ENCODE measurements at regions not wholly inside any gene's neighbourhood (a gene's known extent, or its start where the extent isn't known, plus 50 kb on each side); places are given as distances from the start of the nearest gene placed in this dataset.
"Not testable (repeated sequence)": the region's sequence is repeated elsewhere in the genome, so short reads cannot be mapped to it uniquely, and the experiment has no call there.

DNA sequence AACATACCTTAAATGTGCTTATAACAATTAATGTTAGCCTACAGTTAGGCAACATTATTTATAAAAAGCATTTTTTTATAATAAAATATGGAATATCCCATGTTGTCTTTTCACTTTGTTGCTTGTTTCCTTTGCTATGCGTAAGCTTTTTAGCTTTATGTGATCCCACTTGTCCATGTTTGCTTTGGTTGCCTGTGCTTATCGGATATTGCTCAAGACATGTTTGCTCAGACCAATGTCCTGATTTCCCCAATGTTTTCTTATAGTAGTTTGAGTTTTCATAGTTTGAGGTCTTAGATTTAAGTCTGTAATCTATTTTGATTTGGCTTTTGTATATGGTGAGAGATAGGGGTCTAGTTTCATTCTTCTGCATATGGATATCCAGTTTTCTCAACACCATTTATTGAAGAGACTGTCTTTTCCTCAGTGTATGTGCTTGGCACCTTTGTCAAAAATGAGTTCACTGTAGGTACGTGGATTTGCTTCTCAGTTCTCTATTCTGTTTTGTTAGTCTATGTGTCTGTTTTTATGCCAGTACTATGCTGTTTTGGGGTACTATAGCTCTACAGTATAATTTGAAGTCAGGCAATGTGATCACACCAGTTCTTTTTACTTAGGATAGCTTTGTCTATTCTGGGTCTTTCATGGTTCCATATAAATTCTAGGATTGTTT, 592.7 kb upstream of the SEMA6D start:
- H3K27ac ChIP-seq, result no peak overlapping the region
- DNase-seq (ENCODE audit: low read depth in 1 of 2, low spot score in 1 of 2), result no peak
- H3K4me2 ChIP-seq, result no peak overlapping the region
- CTCF ChIA-PET, result no interaction called here
- no peak for TF ChIP-seq ZNF302 (CRISPR knock-in tag; IDR thresholded peaks at IDR 0.05)
- TF ChIP-seq CTCF (IDR thresholded peaks at IDR 0.05), result no peak
- TF ChIP-seq, protein P1, sequence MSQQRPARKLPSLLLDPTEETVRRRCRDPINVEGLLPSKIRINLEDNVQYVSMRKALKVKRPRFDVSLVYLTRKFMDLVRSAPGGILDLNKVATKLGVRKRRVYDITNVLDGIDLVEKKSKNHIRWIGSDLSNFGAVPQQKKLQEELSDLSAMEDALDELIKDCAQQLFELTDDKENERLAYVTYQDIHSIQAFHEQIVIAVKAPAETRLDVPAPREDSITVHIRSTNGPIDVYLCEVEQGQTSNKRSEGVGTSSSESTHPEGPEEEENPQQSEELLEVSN (IDR thresholded peaks at IDR 0.05; ENCODE audit: borderline replicate concordance, low read depth), result no peak
- TF ChIP-seq HOXB5 (CRISPR knock-in tag; IDR thresholded peaks at IDR 0.05), result no peak
- TF ChIP-seq RARB (CRISPR knock-in tag; IDR thresholded peaks at IDR 0.05), result no peak
- no peak for TF ChIP-seq ESRRA (IDR thresholded peaks at IDR 0.05; ENCODE audit: borderline replicate concordance, low read length)
- no peak for TF ChIP-seq RFX5 (IDR thresholded peaks at IDR 0.05)
- no peak for TF ChIP-seq FOSL2 (IDR thresholded peaks at IDR 0.05)
- TF ChIP-seq FOSL2 (CRISPR knock-in tag; IDR thresholded peaks at IDR 0.05), result no peak
- TF ChIP-seq JUN (IDR thresholded peaks at IDR 0.05), result no peak
- no peak for TF ChIP-seq HEYL (CRISPR knock-in tag; IDR thresholded peaks at IDR 0.05)
- TF ChIP-seq SREBF2 (IDR thresholded peaks at IDR 0.05), result no peak
- TF ChIP-seq CBX2 (IDR thresholded peaks at IDR 0.05; ENCODE audit: borderline replicate concordance, low read depth), result no peak
- no peak for TF ChIP-seq NR3C1 (IDR thresholded peaks at IDR 0.05)
- no peak for TF ChIP-seq ZC3H11A (IDR thresholded peaks at IDR 0.05)
- no peak for TF ChIP-seq EP300 (IDR thresholded peaks at IDR 0.05)
- TF ChIP-seq REST (IDR thresholded peaks at IDR 0.05), result no peak
- no peak overlapping the region for H3K4me3 ChIP-seq
- POLR2A ChIA-PET, result no interaction called here
- no peaks in the 10 kb centered on the region for H3K4me1 ChIP-seq
- WGBS (ENCODE audit: missing lambda C conversion rate), result 15% methylated on average over 3 of the region's 3 CpGs
- H3K9me3 ChIP-seq, result no peaks in the 10 kb centered on the region
- no peak for FAIRE-seq
- no peak for ATAC-seq

GRCh38 chr15:47129033-47129432, 588.3 kb upstream of the SEMA6D start:
- 0% methylated on average over 3 of the region's 3 CpGs for WGBS (ENCODE audit: missing lambda C conversion rate)
- H3K4me1 ChIP-seq, result no peaks in the 10 kb centered on the region
- H3K4me3 ChIP-seq, result no peak overlapping the region
- ATAC-seq (no peak), DNase-seq (ENCODE audit: low read depth in 1 of 2, low spot score in 1 of 2) (no peak), FAIRE-seq (no peak)
- ChIA-PET POLR2A (no interaction called here), CTCF (no interaction called here)
- no peak overlapping the region for H3K4me2 ChIP-seq
- TF ChIP-seq TFCP2L1 (CRISPR knock-in tag; IDR thresholded peaks at IDR 0.05) (no peak), ZSCAN20 (CRISPR knock-in tag; IDR thresholded peaks at IDR 0.05) (no peak), FOXS1 (CRISPR knock-in tag; IDR thresholded peaks at IDR 0.05) (no peak), ESRRA (IDR thresholded peaks at IDR 0.05; ENCODE audit: borderline replicate concordance, low read length) (no peak), NFE2L2 (conservative IDR thresholded peaks at IDR 0.05; ENCODE audit: low read length) (no peak), JUNB (IDR thresholded peaks at IDR 0.05) (no peak)
- H3K9me3 ChIP-seq, result no peaks in the 10 kb centered on the region
- H3K27ac ChIP-seq, result no peak overlapping the region

GRCh38 chr15:47131450-47131849, 585.9 kb upstream of the SEMA6D start:
- H3K4me3 ChIP-seq; H3K4me1 ChIP-seq; FAIRE-seq; CTCF ChIA-PET; H3K4me2 ChIP-seq; POLR2A ChIA-PET; ATAC-seq; DNase-seq (ENCODE audit: low read depth in 1 of 2, low spot score in 1 of 2); H3K27ac ChIP-seq; H3K9me3 ChIP-seq: not testable (repeated sequence)
- WGBS (ENCODE audit: missing lambda C conversion rate), result 5% methylated on average over 1 of the region's 7 CpGs

Data from A549 (cell line).